B cell (primary cell): ENCODE measurements at regions not wholly inside any gene's neighbourhood (a gene's known extent, or its start where the extent isn't known, plus 50 kb on each side); places are given as distances from the start of the nearest gene placed in this dataset.
"Not testable (repeated sequence)": the region's sequence is repeated elsewhere in the genome, so short reads cannot be mapped to it uniquely, and the experiment has no call there.

Source experiments
- ATAC-seq: fragments of 200-7000 bp; cut with Tn5 transposase; one replicate; pipeline ENCODE4 v1.10.0; 2021; ENCODE audit warnings: low read depth, mild to moderate bottlenecking, moderate number of reproducible peaks, moderate library complexity
- CTCF ChIA-PET: fragments of 350-600 bp; sonication (Branson Sonifier 250); formaldehyde crosslinking; loops from one replicate; lab custom pipeline; 2021; ENCODE audit warnings: antibody characterized with exemption, inconsistent platforms; lab: Charles Lee
- POLR2A ChIA-PET: fragments of 350-600 bp; sonication (Branson Sonifier 250); formaldehyde crosslinking; loops from one replicate; lab custom pipeline; 2021; ENCODE audit warnings: antibody characterized with exemption; lab: Charles Lee
- DNase-seq: peaks from one replicate; pipeline ENCODE4 v3.0.0; 2013
- H2AFZ ChIP-seq: 2 replicates; pipeline ENCODE4 v1.6.1; 2012; ENCODE audit warnings: mild to moderate bottlenecking, low read depth, low read length; ENCODE audit not compliant: insufficient read depth, poor library complexity, severe bottlenecking
- H3K27ac ChIP-seq, 2 donors: 1 replicate in 1 of 2; 2 replicates in 1 of 2; pipeline ENCODE4 v1.5.1; 2012 to 2013; ENCODE audit warnings: low read length in 2 of 2, mild to moderate bottlenecking in 2 of 2, moderate library complexity in 1 of 2
- H3K27me3 ChIP-seq, 4 experiments: fragments of 200-600 bp in 1 of 4; sonication (generic) in 1 of 4; replicated peaks in 1 of 4; 1 replicate in 2 of 4; 2 replicates in 2 of 4; pipeline versions ENCODE4 v1.6.1 to v1.7.0; 2013 to 2016; ENCODE audit warnings: low read length in 3 of 4, mild to moderate bottlenecking in 2 of 4, mixed read lengths in 1 of 4, moderate library complexity in 1 of 4; ENCODE audit not compliant: insufficient read depth in 4 of 4, control insufficient read depth in 3 of 4; ENCODE audit errors: control extremely low read depth in 1 of 4
- H3K36me3 ChIP-seq, 2 experiments: replicated peaks in 1 of 2; 1 replicate in 1 of 2; 2 replicates in 1 of 2; pipeline versions ENCODE4 v1.6.1 to v1.7.1; 2013; ENCODE audit warnings: low read length in 1 of 2; ENCODE audit not compliant: insufficient read depth in 2 of 2, control insufficient read depth in 1 of 2; ENCODE audit errors: control extremely low read depth in 1 of 2, extremely low read depth in 1 of 2
- H3K4me1 ChIP-seq, 2 donors: fragments of 200-600 bp in 1 of 2; sonication (generic) in 1 of 2; 1 replicate in 1 of 2; 2 replicates in 1 of 2; pipeline versions ENCODE4 v1.5.1 to v1.6.1; 2013 to 2017; ENCODE audit warnings: low read length in 2 of 2; ENCODE audit not compliant: control insufficient read depth in 2 of 2, insufficient read depth in 2 of 2
- H3K4me2 ChIP-seq: replicated peaks from 2 replicates; pipeline ENCODE3; 2012; ENCODE audit warnings: mild to moderate bottlenecking, low read depth, low read length; ENCODE audit not compliant: poor library complexity, severe bottlenecking
- H3K4me3 ChIP-seq, 5 experiments: fragments of 200-600 bp in 1 of 5; sonication (generic) in 1 of 5; 1 replicate in 3 of 5; 2 replicates in 2 of 5; pipeline versions ENCODE4 v1.5.1 to v1.7.0; 2011 to 2016; ENCODE audit warnings: low read length in 4 of 5, mild to moderate bottlenecking in 4 of 5, low read depth in 2 of 5, control low read depth in 1 of 5, moderate library complexity in 1 of 5; ENCODE audit not compliant: insufficient read depth in 1 of 5; ENCODE audit errors: control extremely low read depth in 1 of 5, extremely low read depth in 1 of 5
- H3K79me2 ChIP-seq: fragments of 200-600 bp; sonication (generic); one replicate; pipeline ENCODE4 v1.6.0; 2016; ENCODE audit warnings: low read length; ENCODE audit not compliant: control insufficient read depth, insufficient read depth
- H3K9ac ChIP-seq: fragments of 200-600 bp; sonication (generic); 2 replicates; pipeline ENCODE4 v1.6.1; 2017; ENCODE audit warnings: mild to moderate bottlenecking, low read length, moderate library complexity
- H3K9me3 ChIP-seq, 3 donors: one replicate each; pipeline versions ENCODE4 v1.6.1 to v1.7.1; 2013; ENCODE audit warnings: low read length in 2 of 3; ENCODE audit not compliant: control insufficient read depth in 2 of 3, insufficient read depth in 1 of 3; ENCODE audit errors: control extremely low read depth in 1 of 3
- H4K20me1 ChIP-seq: 2 replicates; pipeline ENCODE4 v1.6.0; 2012; ENCODE audit warnings: mild to moderate bottlenecking, low read length; ENCODE audit not compliant: insufficient read depth, control insufficient read depth, poor library complexity, severe bottlenecking
- H3K27ac Mint-ChIP-seq: one replicate; pipeline ENCODE4 v1.8.0; 2021; ENCODE audit warnings: mixed read lengths
- H3K27me3 Mint-ChIP-seq: one replicate; pipeline ENCODE4 v1.8.0; 2021; ENCODE audit warnings: mixed read lengths
- H3K4me1 Mint-ChIP-seq: one replicate; pipeline ENCODE4 v1.8.0; 2021; ENCODE audit warnings: mixed read lengths
- H3K4me3 Mint-ChIP-seq: one replicate; pipeline ENCODE4 v1.8.0; 2021; ENCODE audit warnings: mixed read lengths
- H3K9me3 Mint-ChIP-seq: one replicate; pipeline ENCODE4 v1.8.0; 2022; ENCODE audit warnings: mixed read lengths; ENCODE audit not compliant: insufficient read depth
- CTCF ChIP-seq: fragments of 200-600 bp; IDR thresholded peaks from one replicate; pipeline ENCODE4 v1.8.0; 2022; ENCODE audit warnings: antibody characterized with exemption, mild to moderate bottlenecking
- EZH2 ChIP-seq: IDR thresholded peaks from 2 replicates; pipeline ENCODE4 v1.6.1; 2012; ENCODE audit warnings: borderline replicate concordance, low read depth, mild to moderate bottlenecking, moderate library complexity, low read length; ENCODE audit not compliant: insufficient read depth, poor library complexity, severe bottlenecking
- WGBS: methylation state at CpG from one replicate; pipeline ENCODE4 v1.1.5; 2013; ENCODE audit warnings: missing lambda C conversion rate; ENCODE audit not compliant: insufficient coverage; 5-methylcytosine and 5-hydroxymethylcytosine counted together
- intact Hi-C: fragments of 100-400 bp; cut with micrococcal nuclease; formaldehyde crosslinking; loops from one replicate; pipeline ENCODE4 v1.10.0; 2022

- WGBS: no CpG with 5 or more reads among the region's 1 CpG
These were observed 521.6 kb downstream of the RNF144A start for GRCh38 chr2:7438855-7439254.

GRCh38 chr2:7440977-7441376 is 523.8 kb downstream of the RNF144A start:
- Histone ChIP-seq H3K4me3 (no peak overlapping the region), H3K9ac (no peak overlapping the region), H3K27ac (no peak overlapping the region), H3K9me3 (no peaks in the 10 kb centered on the region), H3K79me2 (no peaks in the 10 kb centered on the region), H3K27me3 (peaks cover 0 to 2% (median 0%) of the 10 kb centered on the region in 4 experiments), H4K20me1 (no peaks in the 10 kb centered on the region), H3K36me3 (no peaks in the 10 kb centered on the region), H3K4me2 (no peak overlapping the region), H3K4me1 (no peaks in the 10 kb centered on the region), H2AFZ (no peak overlapping the region)
- no peak overlapping the region for H3K27ac Mint-ChIP-seq
- H3K9me3 Mint-ChIP-seq: no peaks in the 10 kb centered on the region
- ChIA-PET CTCF (no interaction called here), POLR2A (no interaction called here)
- intact Hi-C loops: no loop called here
- H3K4me1 Mint-ChIP-seq: no peaks in the 10 kb centered on the region
- no CpG with 5 or more reads among the region's 4 CpGs for WGBS
- DNase-seq: no peak
- TF ChIP-seq CTCF (no peak), EZH2 (no peak)
- ATAC-seq: no peak
- H3K4me3 Mint-ChIP-seq: no peak overlapping the region
- peaks cover 20% of the 10 kb centered on the region for H3K27me3 Mint-ChIP-seq

More at GRCh38 chr2:7438855-7439254, 521.6 kb downstream of the RNF144A start:
- Histone ChIP-seq H2AFZ (no peak overlapping the region), H3K36me3 (no peaks in the 10 kb centered on the region), H3K9ac (no peak overlapping the region), H3K4me3 (no peak overlapping the region), H3K4me1 (no peaks in the 10 kb centered on the region), H3K27ac (no peak overlapping the region), H3K4me2 (no peak overlapping the region), H3K27me3 (no peaks in the 10 kb centered on the region), H3K79me2 (no peaks in the 10 kb centered on the region), H3K9me3 (no peaks in the 10 kb centered on the region), H4K20me1 (no peaks in the 10 kb centered on the region)
- no peak overlapping the region for H3K4me3 Mint-ChIP-seq
- no peak for TF ChIP-seq EZH2
- TF ChIP-seq CTCF: no peak
- ChIA-PET POLR2A (no interaction called here), CTCF (interaction anchor here (1.1 kb wide), 1 partner anchor 12 kb away, joined by 4 read pairs; no protein-coding TSS in a partner anchor)
- H3K27me3 Mint-ChIP-seq: peaks cover 22% of the 10 kb centered on the region
- no peak for ATAC-seq
- no peaks in the 10 kb centered on the region for H3K9me3 Mint-ChIP-seq
- no peaks in the 10 kb centered on the region for H3K4me1 Mint-ChIP-seq
- no peak for DNase-seq
- H3K27ac Mint-ChIP-seq: no peak overlapping the region
- intact Hi-C loops: no loop called here

- WGBS: no CpG with 5 or more reads among the region's 3 CpGs
- intact Hi-C loops: not testable (repeated sequence)
These were observed 524.6 kb downstream of the RNF144A start for GRCh38 chr2:7441841-7442240.

More at GRCh38 chr2:7441841-7442240, 524.6 kb downstream of the RNF144A start:
- POLR2A ChIA-PET, H3K9me3 Mint-ChIP-seq, H3K4me3 Mint-ChIP-seq, H3K9me3 ChIP-seq, H3K79me2 ChIP-seq, H3K4me2 ChIP-seq, H3K36me3 ChIP-seq, H3K4me1 ChIP-seq, H3K9ac ChIP-seq, ATAC-seq, H3K4me3 ChIP-seq, DNase-seq, H3K27me3 ChIP-seq, H2AFZ ChIP-seq, H3K27ac ChIP-seq, H3K27ac Mint-ChIP-seq, CTCF ChIA-PET, H4K20me1 ChIP-seq, H3K4me1 Mint-ChIP-seq: not testable (repeated sequence)
- H3K27me3 Mint-ChIP-seq: peaks cover 12% of the 10 kb centered on the region
